Right lobe of liver (tissue), 6 donors: ENCODE measurements at regions not wholly inside any gene's neighbourhood (a gene's known extent, or its start where the extent isn't known, plus 50 kb on each side); places are given as distances from the start of the nearest gene placed in this dataset.
"Not testable (repeated sequence)": the region's sequence is repeated elsewhere in the genome, so short reads cannot be mapped to it uniquely, and the experiment has no call there.

Experiments
- ATAC-seq, 4 donors: fragments of 200-7000 bp; cut with Tn5 transposase; one replicate each; pipeline ENCODE4 v1.9.1; 2020; ENCODE audit warnings: mild to moderate bottlenecking in 4 of 4, moderate library complexity in 4 of 4
- DNase-seq, 3 donors: peaks; one replicate each; pipeline ENCODE4 v3.0.0-alpha.2; 2020
- H3K27ac ChIP-seq, 3 donors: fragments of 200-600 bp; one replicate each; pipeline ENCODE4 v1.8.0; 2022
- H3K27me3 ChIP-seq, 2 donors: fragments of 200-600 bp; one replicate each; pipeline ENCODE4 v1.8.0; 2022
- H3K36me3 ChIP-seq, 4 donors: fragments of 200-600 bp; sonication (generic) in 1 of 4; one replicate each; pipeline versions ENCODE4 v1.5.1 to v1.8.0; 2017 to 2022; ENCODE audit warnings: control low read depth in 1 of 4
- H3K4me1 ChIP-seq, 4 donors: fragments of 200-600 bp; sonication (generic) in 1 of 4; one replicate each; pipeline versions ENCODE4 v1.5.1 to v1.8.0; 2017 to 2022; ENCODE audit warnings: control low read depth in 1 of 4
- H3K4me3 ChIP-seq, 3 donors: fragments of 200-600 bp; one replicate each; pipeline ENCODE4 v1.8.0; 2022
- H3K9me3 ChIP-seq, 4 donors: fragments of 200-600 bp; sonication (generic) in 1 of 4; one replicate each; pipeline versions ENCODE4 v1.5.1 to v1.8.0; 2017 to 2022; ENCODE audit warnings: control low read depth in 1 of 4
- POLR2A ChIP-seq: fragments of 450-650 bp; IDR thresholded peaks from one replicate; pipeline ENCODE4 v1.6.1; 2017; ENCODE audit warnings: antibody characterized with exemption, mild to moderate bottlenecking
- WGBS: methylation state at CpG from one replicate; pipeline ENCODE4 v1.1.6; 2018; ENCODE audit warnings: low coverage, low lambda C conversion rate; ENCODE audit not compliant: insufficient coverage; ENCODE audit errors: missing lambda C conversion rate; 5-methylcytosine and 5-hydroxymethylcytosine counted together
- intact Hi-C, 2 donors: fragments of 100-400 bp; cut with DNase I; formaldehyde crosslinking; loops; one replicate each; pipeline versions ENCODE4 v1.11.2 to v1.14.1; 2022
- TF ChIP-seq, protein P1 (sequence below), 4 donors: fragments of 200-600 bp in 3 of 4; fragments of 450-650 bp in 1 of 4; IDR thresholded peaks; one replicate each; pipeline versions ENCODE4 v1.5.1 to v1.8.0; 2016 to 2022; ENCODE audit warnings: antibody characterized with exemption in 4 of 4, mild to moderate bottlenecking in 2 of 4
- donor health status: DM: no; HTN: yes; CAD: no.
- donor health status: DM: no; HTN: no; CAD: no.
- donor health status: DM: no; HTN: no; CAD: no.
- donor health status: DM: no; HTN: yes; CAD: no.
- donor health status: DM: no; HTN: yes; CAD: no.

DNA sequence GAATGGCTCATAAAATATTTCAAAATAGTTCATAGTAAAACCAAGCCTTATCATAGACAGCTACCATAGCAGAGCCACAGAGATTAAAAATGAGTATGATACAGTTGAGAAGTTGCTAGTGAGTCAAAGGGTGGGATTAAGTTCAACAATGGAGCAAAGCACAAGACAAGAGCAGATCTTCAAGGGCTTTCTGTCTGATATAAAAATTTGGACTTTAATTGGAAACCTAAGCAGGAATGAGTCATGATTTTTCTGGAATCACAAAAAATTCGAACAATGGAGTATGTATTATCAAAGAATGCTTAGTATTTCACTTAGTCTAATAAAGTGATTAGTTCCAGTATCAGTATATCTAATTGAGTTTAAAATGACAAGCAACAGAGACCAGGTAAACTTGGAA, 487.3 kb upstream of the NETO1 start:
- Histone ChIP-seq H3K36me3 (no peaks in the 10 kb centered on the region), H3K27me3 (no peaks in the 10 kb centered on the region), H3K9me3 (no peaks in the 10 kb centered on the region), H3K4me3 (no peak overlapping the region), H3K27ac (no peak overlapping the region), H3K4me1 (no peaks in the 10 kb centered on the region)
- TF ChIP-seq, protein P1, sequence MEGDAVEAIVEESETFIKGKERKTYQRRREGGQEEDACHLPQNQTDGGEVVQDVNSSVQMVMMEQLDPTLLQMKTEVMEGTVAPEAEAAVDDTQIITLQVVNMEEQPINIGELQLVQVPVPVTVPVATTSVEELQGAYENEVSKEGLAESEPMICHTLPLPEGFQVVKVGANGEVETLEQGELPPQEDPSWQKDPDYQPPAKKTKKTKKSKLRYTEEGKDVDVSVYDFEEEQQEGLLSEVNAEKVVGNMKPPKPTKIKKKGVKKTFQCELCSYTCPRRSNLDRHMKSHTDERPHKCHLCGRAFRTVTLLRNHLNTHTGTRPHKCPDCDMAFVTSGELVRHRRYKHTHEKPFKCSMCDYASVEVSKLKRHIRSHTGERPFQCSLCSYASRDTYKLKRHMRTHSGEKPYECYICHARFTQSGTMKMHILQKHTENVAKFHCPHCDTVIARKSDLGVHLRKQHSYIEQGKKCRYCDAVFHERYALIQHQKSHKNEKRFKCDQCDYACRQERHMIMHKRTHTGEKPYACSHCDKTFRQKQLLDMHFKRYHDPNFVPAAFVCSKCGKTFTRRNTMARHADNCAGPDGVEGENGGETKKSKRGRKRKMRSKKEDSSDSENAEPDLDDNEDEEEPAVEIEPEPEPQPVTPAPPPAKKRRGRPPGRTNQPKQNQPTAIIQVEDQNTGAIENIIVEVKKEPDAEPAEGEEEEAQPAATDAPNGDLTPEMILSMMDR (IDR thresholded peaks at IDR 0.05) = no peak
- no peak for TF ChIP-seq POLR2A
- DNase-seq (no peak), ATAC-seq (no peak)
- 28% methylated on average over 1 of the region's 1 CpG for WGBS
- intact Hi-C loops = no loop called here

- no peak for DNase-seq
- Histone ChIP-seq H3K27ac (no peak overlapping the region), H3K4me3 (no peak overlapping the region), H3K36me3 (no peaks in the 10 kb centered on the region), H3K9me3 (no peaks in the 10 kb centered on the region), H3K4me1 (no peaks in the 10 kb centered on the region), H3K27me3 (no peaks in the 10 kb centered on the region)
- 29% methylated on average over 1 of the region's 1 CpG for WGBS
- intact Hi-C loops = no loop called here
- no peak for ATAC-seq
- TF ChIP-seq POLR2A = no peak
- TF ChIP-seq, protein P1 (IDR thresholded peaks at IDR 0.05) = no peak
Observed at GRCh38 chr18:73352546-73352945, 484.8 kb upstream of the NETO1 start.

- Histone ChIP-seq H3K4me3 (peak overlapping the region in 2 of 3 donors; percentile 19 to 50), H3K27ac (peak overlapping the region; percentile 19 to 64 (median 63)), H3K9me3 (no peaks in the 10 kb centered on the region), H3K4me1 (peaks cover 0 to 11% (median 3%) of the 10 kb centered on the region in 4 donors), H3K36me3 (no peaks in the 10 kb centered on the region), H3K27me3 (no peaks in the 10 kb centered on the region)
- no peak for TF ChIP-seq POLR2A
- TF ChIP-seq, protein P1 (IDR thresholded peaks at IDR 0.05) = no peak
- peak; percentile 47 to 70 (median 60) for DNase-seq
- intact Hi-C loops = no loop called here
- 21% methylated on average over 8 of the region's 8 CpGs for WGBS
- ATAC-seq = peak; percentile 91 to 97 (median 94)
Observed at GRCh38 chr18:73340135-73340977, 472.6 kb upstream of the NETO1 start.

GRCh38 chr18:73331212-73331772, 463.5 kb upstream of the NETO1 start:
- DNase-seq = no peak
- no peak for ATAC-seq
- no peak overlapping the region for H3K4me3 ChIP-seq
- H3K9me3 ChIP-seq = no peaks in the 10 kb centered on the region
- intact Hi-C loops = no loop called here
- no peak overlapping the region for H3K27ac ChIP-seq
- 91% methylated on average over 4 of the region's 4 CpGs for WGBS
- H3K27me3 ChIP-seq = no peaks in the 10 kb centered on the region
- no peaks in the 10 kb centered on the region for H3K36me3 ChIP-seq
- H3K4me1 ChIP-seq = no peaks in the 10 kb centered on the region
- no peak for TF ChIP-seq POLR2A
- TF ChIP-seq, protein P1 (IDR thresholded peaks at IDR 0.05) = no peak

DNA sequence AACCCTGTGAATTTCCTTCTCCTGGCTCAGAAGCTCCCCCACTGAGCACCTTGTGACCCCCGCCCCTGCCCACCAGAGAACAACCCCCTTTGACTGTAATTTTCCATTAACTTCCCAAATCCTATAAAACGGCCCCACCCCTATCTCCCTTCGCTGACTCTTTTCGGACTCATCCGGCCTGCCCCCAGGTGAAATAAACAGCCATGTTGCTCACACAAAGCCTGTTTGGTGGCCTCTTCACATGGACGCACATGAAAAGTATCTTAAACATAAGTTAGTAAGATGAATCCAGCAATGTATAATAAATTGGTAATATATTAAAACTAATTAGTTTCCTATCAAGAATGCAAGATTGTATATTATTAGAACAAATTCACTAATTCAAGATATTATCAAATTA, 462.3 kb upstream of the NETO1 start:
- WGBS = 88% methylated on average over 6 of the region's 6 CpGs

DNA sequence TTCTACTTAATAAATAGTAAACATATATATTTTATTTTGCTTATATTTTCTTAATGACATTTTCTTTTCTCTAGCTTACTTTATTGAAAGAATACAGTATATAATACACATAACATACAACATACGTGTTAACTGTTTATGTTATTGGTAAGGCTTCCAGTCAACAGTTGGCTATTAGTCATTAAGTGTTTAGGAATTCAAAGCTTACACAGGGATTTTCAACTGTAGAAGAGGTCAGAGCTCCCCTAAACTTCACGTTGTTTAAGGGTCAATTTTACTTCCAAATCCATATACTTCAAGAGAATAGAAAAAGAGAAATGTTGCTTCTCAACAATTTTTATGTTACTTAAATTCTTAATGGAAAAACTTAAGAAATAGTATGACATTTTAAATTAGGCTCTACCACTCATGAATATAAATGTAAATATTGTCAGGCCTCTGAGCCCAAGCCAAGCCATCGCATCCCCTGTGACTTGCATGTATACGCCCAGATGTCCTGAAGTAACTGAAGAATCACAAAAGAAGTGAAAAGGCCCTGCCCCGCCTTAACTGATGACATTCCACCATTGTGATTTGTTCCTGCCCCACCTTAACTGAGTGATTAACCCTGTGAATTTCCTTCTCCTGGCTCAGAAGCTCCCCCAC, 456.5 kb upstream of the NETO1 start:
- H3K27ac ChIP-seq, ATAC-seq, DNase-seq, H3K27me3 ChIP-seq, H3K9me3 ChIP-seq, H3K36me3 ChIP-seq, H3K4me3 ChIP-seq, intact Hi-C loops, H3K4me1 ChIP-seq: not testable (repeated sequence)
- 82% methylated on average over 4 of the region's 5 CpGs for WGBS

More for the DNA sequence above, 462.3 kb upstream of the NETO1 start:
- H3K27ac ChIP-seq, intact Hi-C loops, DNase-seq, H3K9me3 ChIP-seq, H3K4me3 ChIP-seq, ATAC-seq, H3K4me1 ChIP-seq, H3K27me3 ChIP-seq, H3K36me3 ChIP-seq: not testable (repeated sequence)
